WTC11 (cell line): ENCODE measurements at regions not wholly inside any gene's neighbourhood (a gene's known extent, or its start where the extent isn't known, plus 50 kb on each side); places are given as distances from the start of the nearest gene placed in this dataset.

ENCODE experiments used
- FOXK1 ChIP-seq: sonication (generic); formaldehyde crosslinking; IDR thresholded peaks from 2 replicates; pipeline ENCODE4 v1.8.0; 2022; ENCODE audit warnings: mild to moderate bottlenecking, moderate library complexity, missing genetic modification reagents
- GRHL2 ChIP-seq: fragments of 250-450 bp; sonication (Bioruptor Pico); IDR thresholded peaks from 2 replicates; pipeline ENCODE4 v1.8.0; 2022; ENCODE audit warnings: mild to moderate bottlenecking, moderate library complexity; ENCODE audit not compliant: insufficient replicate concordance, severe bottlenecking
- NR2C2 ChIP-seq: sonication (generic); formaldehyde crosslinking; IDR thresholded peaks from 2 replicates; pipeline ENCODE4 v1.8.0; 2022; ENCODE audit warnings: mild to moderate bottlenecking, missing genetic modification reagents
- RELA ChIP-seq: sonication (generic); formaldehyde crosslinking; IDR thresholded peaks from 2 replicates; pipeline ENCODE4 v1.8.1; 2022; ENCODE audit warnings: missing genetic modification reagents, mild to moderate bottlenecking, borderline replicate concordance
- SMAD3 ChIP-seq: sonication (generic); formaldehyde crosslinking; IDR thresholded peaks from 2 replicates; pipeline ENCODE4 v1.8.0; 2022; ENCODE audit warnings: missing genetic modification reagents, mild to moderate bottlenecking, borderline replicate concordance
- ZNF121 ChIP-seq: sonication (generic); formaldehyde crosslinking; IDR thresholded peaks from 2 replicates; pipeline ENCODE4 v1.8.0; 2023; ENCODE audit warnings: missing genetic modification reagents
- TF ChIP-seq, protein P1 (sequence below): fragments of 200-600 bp; IDR thresholded peaks from 2 replicates; pipeline ENCODE4 v1.8.0; 2022; ENCODE audit warnings: antibody characterized with exemption
- TF ChIP-seq, protein P2 (sequence below): sonication (generic); formaldehyde crosslinking; IDR thresholded peaks from 2 replicates; pipeline ENCODE4 v1.8.1; 2023; ENCODE audit warnings: mild to moderate bottlenecking, missing genetic modification reagents, moderate library complexity
- TF ChIP-seq, protein P3 (sequence below): fragments of 250-450 bp; sonication (Bioruptor Pico); IDR thresholded peaks from 2 replicates; pipeline ENCODE4 v2.1.2; 2022; ENCODE audit warnings: mild to moderate bottlenecking, moderate library complexity

DNA sequence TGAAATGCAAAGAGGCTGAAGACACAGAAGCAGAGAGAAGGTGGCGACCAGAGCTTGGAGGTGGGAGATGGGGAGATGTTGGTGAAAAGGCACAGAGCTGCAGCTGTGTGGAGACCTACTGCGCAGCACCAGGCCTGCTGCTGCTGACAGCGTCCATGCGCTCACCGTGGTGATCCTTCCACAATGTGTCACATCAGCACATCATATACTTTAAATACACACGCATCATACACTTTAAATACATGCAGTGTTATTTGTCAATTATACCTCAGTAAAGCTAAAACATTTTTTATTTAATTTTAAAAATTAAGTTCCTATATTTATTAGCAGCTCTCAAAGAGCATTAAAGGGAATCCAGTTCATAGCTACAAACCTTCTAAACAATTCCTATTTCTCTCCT is 200.9 kb downstream of the TTLL2 start:
- TF ChIP-seq, protein P1, sequence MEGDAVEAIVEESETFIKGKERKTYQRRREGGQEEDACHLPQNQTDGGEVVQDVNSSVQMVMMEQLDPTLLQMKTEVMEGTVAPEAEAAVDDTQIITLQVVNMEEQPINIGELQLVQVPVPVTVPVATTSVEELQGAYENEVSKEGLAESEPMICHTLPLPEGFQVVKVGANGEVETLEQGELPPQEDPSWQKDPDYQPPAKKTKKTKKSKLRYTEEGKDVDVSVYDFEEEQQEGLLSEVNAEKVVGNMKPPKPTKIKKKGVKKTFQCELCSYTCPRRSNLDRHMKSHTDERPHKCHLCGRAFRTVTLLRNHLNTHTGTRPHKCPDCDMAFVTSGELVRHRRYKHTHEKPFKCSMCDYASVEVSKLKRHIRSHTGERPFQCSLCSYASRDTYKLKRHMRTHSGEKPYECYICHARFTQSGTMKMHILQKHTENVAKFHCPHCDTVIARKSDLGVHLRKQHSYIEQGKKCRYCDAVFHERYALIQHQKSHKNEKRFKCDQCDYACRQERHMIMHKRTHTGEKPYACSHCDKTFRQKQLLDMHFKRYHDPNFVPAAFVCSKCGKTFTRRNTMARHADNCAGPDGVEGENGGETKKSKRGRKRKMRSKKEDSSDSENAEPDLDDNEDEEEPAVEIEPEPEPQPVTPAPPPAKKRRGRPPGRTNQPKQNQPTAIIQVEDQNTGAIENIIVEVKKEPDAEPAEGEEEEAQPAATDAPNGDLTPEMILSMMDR, result no peak
- TF ChIP-seq NR2C2 (CRISPR knock-in tag) (no peak), ZNF121 (CRISPR knock-in tag) (no peak), RELA (CRISPR knock-in tag) (no peak), FOXK1 (CRISPR knock-in tag) (no peak), SMAD3 (CRISPR knock-in tag) (no peak), GRHL2 (no peak)
- TF ChIP-seq, protein P2, sequence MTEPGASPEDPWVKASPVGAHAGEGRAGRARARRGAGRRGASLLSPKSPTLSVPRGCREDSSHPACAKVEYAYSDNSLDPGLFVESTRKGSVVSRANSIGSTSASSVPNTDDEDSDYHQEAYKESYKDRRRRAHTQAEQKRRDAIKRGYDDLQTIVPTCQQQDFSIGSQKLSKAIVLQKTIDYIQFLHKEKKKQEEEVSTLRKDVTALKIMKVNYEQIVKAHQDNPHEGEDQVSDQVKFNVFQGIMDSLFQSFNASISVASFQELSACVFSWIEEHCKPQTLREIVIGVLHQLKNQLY, result no peak
- TF ChIP-seq, protein P3, sequence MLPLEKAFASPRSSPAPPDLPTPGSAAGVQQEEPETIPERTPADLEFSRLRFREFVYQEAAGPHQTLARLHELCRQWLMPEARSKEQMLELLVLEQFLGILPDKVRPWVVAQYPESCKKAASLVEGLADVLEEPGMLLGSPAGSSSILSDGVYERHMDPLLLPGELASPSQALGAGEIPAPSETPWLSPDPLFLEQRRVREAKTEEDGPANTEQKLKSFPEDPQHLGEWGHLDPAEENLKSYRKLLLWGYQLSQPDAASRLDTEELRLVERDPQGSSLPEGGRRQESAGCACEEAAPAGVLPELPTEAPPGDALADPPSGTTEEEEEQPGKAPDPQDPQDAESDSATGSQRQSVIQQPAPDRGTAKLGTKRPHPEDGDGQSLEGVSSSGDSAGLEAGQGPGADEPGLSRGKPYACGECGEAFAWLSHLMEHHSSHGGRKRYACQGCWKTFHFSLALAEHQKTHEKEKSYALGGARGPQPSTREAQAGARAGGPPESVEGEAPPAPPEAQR (CRISPR knock-in tag), result no peak
